HG03432 (cell line): ENCODE measurements at regions not wholly inside any gene's neighbourhood (a gene's known extent, or its start where the extent isn't known, plus 50 kb on each side); places are given as distances from the start of the nearest gene placed in this dataset.
"Not testable (repeated sequence)": the region's sequence is repeated elsewhere in the genome, so short reads cannot be mapped to it uniquely, and the experiment has no call there.

ENCODE experiments used
- ATAC-seq: cut with Tn5 transposase; IDR thresholded peaks from one replicate; pipeline ENCODE4 v1.9.1; 2021; ENCODE audit warnings: mild to moderate bottlenecking, moderate library complexity; ENCODE audit not compliant: unreplicated experiment

DNA sequence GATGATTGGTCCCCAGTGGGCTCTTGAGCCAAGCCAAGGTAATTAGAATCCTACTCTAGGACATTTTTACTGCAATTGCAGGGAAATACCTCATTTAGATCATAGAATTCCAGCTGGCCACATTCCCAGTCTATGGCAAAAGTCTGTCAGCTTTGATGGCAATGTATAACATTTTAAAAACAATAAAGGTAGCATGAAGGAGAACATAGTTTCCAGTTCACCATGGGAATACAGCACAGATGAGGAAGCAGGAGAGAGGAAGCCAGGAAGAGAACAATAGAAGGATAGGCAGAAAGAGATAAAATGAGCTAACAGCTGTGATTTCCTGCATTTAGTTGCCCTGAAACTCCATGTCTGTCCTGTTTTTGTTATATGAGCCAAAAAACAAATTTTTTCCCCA is 897.3 kb upstream of the DDX18 start:
- ATAC-seq: no peak

DNA sequence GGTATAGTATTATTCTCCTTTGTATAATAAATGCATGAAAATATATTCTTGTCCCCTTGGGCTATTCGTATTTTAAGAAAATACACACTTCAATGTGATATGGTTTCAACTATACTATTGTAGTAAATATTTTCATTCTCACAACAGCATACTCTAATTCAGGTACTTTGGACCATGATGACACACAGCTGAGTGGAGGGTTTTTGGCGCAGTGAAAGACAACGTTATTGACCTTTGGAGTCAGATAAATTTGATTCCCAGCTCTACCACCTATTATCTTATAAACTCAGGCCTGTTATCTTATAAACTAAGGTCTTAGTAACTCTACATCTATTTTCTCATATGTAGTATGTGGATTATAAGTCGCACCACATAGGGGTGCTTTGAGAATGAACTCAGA is 895.9 kb upstream of the DDX18 start:
- ATAC-seq: no peak

DNA sequence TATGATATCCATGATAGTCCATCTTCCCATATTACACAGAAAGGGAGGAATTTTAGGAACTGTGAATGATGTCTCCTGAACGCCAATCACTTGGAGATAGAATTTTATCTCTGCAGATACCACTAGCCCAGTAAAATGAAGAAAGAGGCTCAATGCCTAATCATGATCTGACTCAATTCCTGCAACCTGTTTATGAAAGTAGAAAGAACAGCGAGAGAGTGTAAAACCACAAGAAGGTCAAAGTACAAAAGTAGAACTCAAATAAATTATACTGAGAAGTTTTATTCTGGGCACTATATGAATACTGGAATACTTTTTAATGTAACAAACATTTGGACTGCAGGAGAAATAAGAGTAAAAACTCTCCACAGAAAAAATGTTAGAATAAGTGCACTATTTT is 892.1 kb upstream of the DDX18 start:
- ATAC-seq: no peak

DNA sequence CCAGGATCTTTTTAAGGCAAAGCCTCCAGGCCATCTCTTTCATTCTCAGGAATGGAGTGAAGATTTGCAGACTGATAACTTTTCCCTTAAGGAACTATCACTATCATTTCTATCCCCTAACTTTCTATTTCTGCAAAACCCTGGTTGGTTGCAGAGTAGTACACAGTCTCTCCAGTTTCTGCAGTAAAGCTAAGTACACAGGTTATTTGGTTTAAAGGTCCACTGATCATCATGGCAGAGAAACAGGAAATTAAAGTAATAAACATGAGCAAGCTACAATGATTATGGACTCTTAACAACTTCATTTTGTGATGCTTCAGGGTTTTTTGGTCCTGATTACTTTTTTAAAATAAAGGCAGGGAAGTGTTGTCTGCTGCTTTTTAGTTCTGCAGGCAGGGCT is 890.0 kb upstream of the DDX18 start:
- no peak for ATAC-seq

DNA sequence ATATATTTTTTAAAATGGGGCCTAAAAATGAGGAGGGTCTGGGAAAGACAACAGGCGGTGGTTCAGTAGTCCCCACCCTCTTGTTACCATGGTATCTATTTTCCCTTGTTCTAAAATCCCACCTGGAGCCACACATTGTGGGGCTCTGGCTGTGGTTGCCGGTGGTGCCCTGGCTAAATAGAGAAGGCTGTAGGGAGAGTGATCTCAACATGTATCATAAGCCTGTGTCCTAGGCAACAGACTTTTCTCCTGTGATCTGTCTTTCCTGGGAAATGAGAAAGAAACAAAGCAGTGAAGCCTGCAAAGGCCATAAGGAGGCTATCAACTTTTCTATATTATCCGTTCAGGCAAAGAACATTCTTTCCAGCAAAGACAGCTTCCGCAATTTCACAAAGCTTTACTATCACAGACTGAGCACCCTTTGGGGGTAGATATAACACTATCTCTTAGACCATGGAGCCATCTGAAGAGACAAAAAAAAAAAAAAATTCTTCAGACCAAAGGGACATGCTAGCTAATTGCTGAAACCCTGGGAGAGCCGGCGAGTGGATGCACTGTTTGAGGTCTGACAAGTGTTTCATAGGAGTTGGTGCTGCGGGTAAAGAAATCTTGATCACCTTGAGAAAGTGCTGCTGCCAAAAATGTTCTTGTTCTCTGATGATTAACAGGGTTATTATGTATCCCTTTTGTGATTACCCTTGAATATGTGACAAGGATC is 879.2 kb upstream of the DDX18 start:
- ATAC-seq: no peak

DNA sequence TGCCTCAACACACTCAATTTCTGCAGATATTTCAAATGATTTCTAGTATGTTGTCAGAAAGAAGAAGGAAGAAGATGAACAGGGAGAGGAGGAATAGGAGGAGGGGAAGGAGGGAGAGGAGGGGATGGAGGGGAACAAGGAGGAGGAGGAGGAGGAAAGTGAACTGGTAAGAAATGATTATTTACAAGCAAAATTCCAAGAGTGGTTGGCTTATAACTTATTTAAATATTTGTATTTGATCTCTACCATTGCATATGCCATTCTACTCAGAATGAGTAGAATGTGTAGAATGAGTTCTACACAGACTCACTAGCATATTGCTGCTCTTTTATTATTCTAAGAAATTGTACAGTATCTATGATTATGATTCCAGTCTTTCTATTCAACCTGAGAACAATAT is 866.2 kb upstream of the DDX18 start:
- no peak for ATAC-seq

DNA sequence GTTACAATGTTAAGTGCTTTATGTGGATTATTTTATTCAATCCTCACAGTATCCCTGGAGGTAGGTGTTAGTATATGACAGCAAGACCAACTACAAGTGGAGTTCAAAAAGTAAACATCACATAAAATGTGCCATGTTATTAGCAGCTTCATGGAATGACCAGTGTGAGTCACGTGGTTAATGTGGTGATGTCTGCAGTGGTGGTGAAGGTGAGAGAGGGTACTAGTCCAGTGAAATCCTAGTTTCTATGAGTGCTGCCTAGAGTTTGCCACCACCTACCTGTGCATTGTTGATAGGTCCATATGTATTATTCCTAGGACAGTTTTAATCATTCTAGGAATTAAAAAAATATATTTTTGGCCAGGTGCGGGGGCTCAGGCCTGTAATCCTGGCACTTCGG is 865.2 kb upstream of the DDX18 start:
- no peak for ATAC-seq

DNA sequence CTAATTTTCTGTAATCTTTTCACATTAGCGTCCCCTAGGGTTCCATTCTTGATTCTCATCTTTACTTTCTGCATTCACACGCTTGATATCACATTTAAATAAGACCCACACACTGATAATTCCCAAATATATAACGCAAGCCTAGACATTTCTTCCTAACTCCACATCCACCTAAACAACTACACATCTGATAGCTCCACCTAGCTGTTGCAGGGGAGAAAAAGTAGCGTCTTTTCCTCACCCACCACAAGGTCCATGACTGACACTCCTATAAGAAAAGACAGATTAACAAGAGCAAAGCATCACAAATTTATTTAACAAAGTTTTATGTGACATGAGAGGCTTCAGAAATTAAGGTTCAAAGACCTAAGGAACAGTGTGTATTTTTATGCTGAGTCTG is 862.2 kb upstream of the DDX18 start:
- ATAC-seq: no peak

DNA sequence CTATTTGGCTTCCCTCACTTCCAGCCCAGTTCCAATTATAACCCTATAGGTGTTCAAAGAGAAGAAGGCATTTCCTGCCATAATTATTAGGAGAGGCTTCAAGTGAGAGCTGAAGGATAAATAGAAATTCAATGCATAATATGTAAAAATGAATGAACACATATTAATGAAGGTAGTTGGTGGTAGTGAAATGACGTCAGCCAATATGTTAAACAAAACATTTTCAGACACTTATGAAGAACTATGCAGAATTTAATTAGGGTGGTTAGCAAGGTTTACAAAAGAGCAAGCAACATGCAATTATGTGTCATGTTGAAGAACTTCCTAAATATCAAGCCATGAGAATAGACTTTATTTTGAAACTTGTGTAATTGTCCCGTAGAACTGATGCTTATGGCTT is 858.8 kb upstream of the DDX18 start:
- ATAC-seq: no peak

DNA sequence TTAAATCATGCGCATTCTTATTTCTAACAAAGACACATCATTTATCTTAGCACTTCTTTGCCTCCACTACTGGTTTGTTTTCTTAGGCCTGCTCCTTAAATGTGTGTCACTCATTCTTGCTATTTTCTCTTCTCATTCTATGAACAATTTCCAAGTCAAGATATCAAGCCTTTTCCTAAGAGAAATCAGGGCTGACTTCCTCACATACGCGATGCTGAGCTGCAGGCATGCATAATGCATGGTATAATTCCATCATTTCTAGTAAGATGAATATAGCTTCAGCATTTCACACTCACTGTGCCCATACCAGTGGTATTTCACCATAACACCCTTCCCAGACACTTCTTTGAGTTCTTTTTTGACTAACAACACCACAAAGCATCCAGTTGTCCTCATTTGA is 838.9 kb upstream of the DDX18 start:
- no peak for ATAC-seq

DNA sequence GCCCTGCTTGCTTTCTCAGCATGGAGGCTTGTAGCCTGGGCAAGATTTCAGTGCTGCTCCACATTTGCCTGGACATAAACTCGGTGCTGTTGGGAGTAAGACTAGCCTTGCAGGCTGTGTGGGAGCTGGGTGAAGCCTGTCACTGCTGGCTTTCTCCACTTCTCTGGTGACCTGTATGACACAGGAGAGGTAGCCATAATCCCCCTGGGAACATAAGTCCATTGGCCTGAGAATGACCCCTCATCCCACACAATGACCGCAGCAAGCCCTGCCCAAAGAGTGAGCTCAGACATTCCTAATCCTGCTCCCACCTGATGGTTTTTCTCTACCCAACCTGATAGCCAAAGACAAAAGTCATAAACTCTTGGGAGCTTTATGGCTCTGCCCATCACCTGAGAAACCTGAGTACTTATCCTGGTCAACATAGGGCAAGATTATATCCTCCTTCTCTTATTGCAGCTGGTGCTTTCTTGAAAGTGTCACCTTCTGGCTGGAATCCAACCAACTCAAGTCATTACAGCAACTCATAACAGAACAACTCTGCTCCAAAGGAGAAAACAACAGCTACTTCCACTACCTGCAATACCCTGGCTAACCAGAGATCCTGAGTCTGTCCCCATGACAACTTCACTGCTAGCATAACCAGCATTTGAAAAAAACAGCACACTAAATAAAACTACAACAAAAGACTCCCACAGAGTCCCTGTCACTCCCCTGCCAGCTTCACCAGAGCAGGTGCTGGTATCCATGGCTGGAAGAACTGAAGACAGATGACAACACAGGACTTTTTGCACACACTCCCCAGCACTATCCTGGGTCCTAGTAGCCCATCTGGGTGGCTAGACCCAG is 834.4 kb upstream of the DDX18 start:
- ATAC-seq: no peak

DNA sequence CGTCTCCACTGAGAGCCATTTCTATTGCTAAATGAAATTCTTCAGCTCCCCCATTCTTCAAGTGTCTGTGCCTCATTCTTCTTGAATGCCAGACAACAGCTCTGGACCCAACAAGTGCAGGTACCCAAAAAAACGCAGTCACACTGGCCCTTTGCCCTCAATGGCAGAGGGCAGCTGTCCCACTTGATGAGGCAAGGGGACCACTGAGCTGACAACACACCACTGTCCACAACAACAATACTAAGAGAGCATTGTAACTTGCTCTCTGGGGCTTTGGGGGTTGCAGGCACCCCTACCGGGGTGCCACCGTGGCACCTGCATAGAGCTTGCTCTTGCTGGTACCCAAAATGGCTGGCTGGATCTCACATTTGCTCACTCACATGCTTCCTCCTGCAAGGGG is 827.0 kb upstream of the DDX18 start:
- no peak for ATAC-seq

DNA sequence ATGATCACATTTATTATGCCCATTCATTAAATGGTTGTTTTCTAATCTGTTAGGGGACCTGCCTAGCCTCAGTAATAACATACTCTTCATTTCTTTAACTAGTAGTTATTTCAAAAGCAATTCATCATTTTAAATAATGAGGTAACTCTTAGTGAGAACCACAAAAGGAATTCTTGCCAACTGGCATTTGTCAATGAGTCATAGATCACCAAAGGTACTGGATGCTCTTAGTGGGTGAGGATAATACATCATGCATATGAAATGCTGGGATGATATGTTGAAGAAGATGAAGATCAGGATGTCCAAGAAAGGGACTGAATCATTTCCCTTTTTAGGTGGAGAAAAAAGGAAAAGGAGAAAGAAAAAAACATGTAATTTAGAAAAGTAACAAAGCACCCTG is 826.2 kb upstream of the DDX18 start:
- ATAC-seq: no peak

DNA sequence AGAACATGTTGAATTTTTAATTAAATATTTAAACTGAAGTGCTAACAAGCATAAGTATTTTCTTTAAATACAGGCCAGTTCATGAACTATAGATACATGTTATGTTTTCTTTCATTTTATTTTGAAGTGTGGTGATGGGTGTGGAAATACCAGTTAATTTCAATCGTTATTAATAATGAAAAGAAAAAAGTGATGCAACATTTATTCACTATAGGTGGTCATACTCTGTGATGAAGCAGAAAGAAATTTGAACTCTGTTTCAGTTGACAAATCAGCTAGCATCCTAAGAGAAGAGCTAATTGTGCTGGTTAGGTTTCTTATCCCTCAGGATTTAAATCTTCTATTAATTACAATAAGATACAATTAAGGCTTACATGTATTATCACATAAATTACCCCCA is 795.1 kb upstream of the DDX18 start:
- ATAC-seq: no peak

DNA sequence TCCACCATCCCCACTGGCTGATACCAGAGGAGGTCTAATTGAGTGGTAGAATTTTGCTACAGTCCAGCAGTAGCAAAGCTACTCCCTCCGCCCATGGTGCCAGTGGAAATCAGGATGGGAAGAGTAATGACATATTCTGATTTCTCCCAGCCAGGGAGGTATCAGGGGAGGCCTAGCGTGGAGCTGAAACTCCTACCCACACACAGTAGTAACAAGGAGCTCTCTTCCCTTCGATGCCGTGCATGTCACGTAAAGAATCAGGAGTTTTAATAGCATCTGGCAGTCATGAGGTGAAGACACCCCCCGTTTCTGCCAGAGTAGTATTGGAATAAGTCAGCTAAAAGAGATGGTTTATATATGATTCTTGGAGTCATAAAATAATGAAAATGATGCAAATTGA is 786.8 kb upstream of the DDX18 start:
- no peak for ATAC-seq

DNA sequence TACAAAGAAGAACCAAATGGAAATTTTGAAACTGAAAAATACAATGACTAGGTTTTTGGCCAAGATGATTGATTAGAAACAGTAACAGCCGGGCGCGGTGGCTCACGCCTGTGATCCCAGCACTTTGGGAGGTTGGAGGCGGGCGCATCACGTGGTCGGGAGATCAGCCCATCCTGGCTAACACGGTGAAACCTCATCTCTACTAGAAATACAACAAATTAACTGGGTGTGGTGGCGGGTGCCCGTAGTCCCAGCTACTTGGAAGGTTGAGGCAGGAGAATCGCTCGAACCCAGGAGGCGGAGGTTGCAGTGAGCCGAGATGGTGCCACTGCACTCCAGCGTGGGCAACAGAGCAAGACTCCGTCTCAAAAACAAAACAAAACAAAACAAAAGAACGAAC is 785.8 kb upstream of the DDX18 start:
- ATAC-seq: not testable (repeated sequence)

DNA sequence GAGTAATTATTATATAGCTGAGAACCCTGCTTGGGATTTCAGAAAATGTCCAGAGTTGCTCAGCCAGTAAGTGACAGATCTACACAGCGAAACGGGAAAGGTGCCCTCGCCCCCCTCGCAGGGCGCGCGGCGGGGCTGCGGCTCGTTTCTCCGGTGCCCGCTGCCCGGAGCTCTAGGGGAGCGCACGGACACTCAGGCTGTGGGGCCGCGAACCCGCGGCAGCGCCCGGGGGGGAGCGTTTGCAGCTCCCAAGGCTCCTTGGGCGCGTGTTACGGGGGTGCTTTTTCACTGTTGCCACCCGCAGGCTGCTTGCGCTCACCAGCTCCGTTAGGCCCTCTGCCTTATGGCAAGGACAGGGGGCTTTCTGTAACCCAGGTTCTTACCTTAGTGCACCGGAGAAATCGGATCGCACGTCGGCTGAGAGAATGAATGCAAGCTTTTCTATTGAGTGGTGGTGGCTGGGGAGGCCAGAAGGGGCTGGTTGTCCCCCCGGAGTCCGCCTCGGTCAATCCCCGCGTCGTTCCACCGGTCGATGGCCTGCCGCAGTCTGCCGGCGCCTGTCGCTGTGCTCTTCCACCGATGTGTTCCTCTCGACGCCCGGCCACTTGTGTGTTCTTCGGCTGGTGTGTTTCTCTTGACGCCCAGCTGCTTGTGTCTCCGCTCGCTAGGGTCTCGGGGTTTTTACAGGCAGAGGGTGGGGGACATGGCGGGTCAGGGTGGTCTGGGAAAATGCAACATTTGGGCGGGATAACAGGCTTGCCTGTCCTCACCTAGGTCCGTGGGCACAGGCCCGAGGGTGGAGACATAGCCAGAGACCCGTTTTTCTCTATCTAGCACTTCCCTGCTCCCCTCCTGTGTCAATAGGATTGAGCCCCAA is 758.8 kb upstream of the DDX18 start:
- no peak for ATAC-seq

DNA sequence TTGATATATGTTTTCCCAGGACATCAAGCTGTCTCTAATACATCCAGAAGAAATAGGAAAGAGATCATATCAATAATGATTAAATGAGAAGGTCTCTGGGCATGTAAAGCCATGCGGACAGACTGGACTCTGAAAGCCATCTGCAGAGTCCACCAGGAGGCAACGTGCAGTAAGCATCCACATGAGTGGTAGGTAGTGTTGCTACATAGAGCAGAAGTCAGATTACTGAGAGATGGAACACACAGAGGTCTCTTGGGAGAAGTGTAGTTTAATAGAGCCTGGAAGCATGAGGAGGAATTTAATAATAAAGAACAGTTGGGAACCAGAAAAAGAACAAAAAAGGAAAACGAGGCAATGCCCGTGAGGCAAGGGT is 758.1 kb upstream of the DDX18 start:
- no peak for ATAC-seq

DNA sequence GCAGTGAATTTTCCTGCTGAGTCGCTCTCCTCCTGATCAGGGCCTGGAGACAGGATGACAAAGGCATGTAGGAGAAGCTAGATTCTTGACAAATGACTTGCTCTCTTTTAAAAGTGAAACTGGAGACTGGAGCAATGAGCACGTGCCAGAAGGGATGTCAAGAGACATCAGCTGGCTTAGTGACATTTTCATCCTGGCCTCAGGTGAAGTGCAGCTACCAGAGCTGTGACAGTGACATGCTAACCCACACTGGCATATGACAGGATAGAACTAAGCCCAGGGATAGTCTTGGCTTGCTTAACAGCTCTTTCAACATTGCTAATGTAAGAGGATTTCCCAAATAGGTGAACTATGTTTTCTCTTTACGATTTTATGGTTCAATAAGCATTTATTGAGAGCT is 757.5 kb upstream of the DDX18 start:
- ATAC-seq: no peak

DNA sequence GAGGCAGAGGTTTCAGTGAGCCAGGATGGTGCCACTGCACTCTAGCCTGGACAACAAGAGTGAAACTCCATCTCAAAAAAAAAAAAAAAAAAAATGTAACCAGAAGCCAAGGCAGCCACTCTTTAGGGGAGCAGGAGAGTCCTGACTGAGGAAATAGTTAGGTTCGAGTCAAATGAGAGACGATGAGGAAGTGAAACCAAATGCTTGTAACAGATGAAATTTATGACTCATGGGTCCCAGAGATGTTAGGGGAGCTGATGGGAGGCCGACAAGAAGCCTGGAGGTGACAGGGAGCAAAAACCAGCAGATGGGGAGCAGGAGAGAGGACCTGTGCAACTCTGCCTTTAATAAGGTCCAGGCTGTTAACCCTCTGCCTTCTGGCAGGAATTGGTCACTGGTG is 756.1 kb upstream of the DDX18 start:
- ATAC-seq: peak; percentile 99

DNA sequence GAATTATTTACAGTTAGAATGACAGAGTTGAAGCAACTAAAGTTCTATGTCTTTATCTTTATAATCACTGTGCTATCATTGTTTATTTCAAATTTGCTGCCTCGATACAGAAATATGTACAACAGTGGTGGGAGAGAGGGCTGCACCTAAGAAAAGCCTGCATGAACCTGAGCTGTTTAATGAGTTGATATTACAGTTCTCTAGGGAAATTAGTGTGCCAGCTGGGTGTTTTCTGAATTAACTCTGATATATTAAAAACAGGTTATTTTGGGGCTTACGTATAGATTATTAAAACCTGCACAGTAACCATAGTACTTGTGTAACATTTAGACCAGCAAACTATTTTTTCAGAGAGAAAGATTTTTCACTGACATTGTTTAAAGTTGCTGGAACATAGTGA is 750.5 kb upstream of the DDX18 start:
- no peak for ATAC-seq

DNA sequence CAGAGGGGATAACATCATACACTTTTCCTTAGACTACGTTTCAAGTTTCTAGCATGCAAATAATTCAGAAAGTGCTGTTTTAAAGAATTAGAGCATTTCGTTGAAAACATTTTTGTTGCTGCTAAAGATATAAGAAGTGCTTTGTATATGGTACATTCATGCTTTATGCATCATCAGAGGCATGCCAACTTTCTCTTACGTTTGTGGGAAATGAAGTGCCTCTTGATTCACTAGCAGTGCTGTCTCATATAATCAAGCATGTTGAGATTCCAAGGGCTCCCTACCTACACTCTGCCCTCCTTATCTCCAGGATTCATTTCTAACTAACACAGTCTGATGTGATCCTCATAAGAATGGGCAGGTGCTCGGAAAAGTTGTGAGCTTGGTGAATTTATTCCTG is 748.6 kb upstream of the DDX18 start:
- ATAC-seq: no peak
